GM18858 (cell line): ENCODE measurements at regions not wholly inside any gene's neighbourhood (a gene's known extent, or its start where the extent isn't known, plus 50 kb on each side); places are given as distances from the start of the nearest gene placed in this dataset.

ENCODE experiments used
- ATAC-seq: cut with Tn5 transposase; IDR thresholded peaks from one replicate; pipeline ENCODE4 v1.9.1; 2021; ENCODE audit not compliant: unreplicated experiment

DNA sequence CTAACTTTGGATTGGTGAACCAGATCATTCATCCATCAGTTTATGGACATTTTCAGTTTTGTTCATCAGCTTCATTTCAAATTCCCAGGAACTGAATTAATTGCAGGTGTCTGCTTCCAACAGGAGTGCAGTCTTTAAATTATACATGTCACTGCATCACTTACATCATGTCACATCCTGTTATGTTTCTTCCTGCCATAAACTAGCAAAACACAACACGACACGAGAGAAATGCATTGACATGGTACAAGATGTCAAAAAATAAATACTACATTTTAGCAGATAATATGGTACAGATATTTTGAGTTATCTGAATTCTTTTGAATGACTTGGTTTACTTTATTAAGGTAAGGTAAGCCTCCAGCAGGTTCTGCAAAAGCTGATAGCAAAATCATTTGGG lies 415.5 kb downstream of the NR2F1-AS1 start:
- no peak for ATAC-seq

DNA sequence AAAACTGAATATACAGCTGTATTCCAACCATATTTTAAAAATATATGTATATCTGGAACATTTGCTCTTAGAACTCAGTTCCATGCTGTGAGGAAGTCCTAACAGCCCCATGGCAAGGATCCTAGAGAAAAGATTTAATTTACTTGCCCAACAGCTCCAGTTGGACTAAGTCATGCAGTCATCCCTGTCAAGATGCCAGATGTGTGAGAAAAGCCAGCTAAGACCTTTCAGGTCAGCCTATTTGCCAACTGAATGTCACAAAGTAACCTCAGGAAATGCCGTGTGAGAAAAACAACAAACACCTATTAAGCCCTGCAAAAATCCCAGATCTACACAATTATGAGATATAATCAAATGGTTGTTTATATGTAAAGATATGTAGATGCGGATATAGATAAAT lies 416.3 kb downstream of the NR2F1-AS1 start:
- ATAC-seq = no peak

DNA sequence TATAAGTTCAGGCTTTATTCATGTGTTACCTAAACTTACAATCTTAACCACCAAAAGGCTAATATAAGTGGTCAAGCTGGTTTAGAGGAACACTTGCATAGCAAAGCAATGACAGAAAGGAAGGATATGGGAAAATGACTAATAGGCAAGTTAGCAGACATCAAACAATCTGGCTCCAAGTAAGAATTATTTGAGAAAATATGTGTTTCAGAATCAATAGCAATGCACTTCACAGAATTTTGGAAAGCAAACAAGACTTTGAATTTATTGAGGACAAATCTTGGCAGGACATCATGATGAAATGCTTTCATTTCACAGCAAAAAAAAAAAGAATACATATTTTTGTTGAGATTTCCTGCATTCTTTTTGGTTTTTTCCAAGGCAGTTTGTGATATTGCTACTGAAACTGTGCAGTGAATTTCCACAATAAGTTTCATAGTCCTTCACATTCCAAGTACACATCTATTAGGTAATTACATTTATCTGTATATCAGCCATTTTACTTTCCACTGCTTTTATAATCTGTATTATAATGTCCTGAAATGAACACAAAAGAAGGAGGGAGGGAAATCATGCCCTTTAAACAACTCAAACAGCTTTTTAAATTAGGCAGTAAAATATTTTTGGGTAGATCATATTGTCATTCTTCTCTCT lies 417.9 kb downstream of the NR2F1-AS1 start:
- ATAC-seq = no peak

DNA sequence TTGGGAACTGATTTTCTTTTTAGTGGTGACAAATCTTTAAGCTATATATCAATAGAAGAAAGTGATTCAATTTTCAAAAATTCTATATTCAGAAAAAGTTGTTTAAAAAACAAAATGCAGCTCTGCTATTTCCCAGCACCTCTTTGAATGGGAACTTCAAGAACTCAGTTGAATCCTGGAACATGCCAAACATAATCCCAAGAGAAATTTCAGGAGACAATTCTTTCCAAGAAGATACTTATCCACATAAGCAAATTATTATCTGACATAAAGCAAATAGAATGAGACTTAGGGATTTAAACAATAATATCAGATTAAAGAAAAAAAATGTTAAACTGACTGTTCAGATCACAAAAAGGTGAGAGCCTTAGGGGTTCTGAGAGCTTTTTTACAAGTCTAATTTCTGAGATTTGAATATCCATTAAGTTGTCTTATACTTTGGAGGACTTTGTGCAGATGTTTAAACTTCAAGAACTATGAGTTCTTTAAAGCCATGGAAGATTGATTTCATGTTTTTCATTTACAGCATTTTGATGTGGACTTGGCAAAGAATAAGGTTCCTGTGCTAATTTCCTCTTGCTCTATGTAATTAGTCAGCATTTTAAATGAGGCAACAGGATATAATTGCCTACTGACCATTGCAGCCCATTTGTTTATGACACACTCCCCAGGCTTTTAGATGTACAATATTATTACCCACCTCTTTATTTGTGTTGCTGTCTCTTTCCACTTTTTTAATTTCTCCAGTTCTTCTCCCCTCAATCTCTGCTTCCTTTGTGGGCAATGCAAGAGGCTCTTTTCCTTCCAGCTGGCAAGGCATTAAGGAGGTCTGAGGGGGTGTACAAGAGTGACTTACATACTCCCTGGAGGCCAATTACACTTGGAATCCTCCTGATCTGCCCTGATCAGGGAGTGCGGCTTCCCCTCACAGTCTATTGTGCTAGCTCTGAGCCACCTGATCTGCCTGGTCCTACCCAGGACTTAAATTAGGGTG lies 419.1 kb downstream of the NR2F1-AS1 start:
- no peak for ATAC-seq

DNA sequence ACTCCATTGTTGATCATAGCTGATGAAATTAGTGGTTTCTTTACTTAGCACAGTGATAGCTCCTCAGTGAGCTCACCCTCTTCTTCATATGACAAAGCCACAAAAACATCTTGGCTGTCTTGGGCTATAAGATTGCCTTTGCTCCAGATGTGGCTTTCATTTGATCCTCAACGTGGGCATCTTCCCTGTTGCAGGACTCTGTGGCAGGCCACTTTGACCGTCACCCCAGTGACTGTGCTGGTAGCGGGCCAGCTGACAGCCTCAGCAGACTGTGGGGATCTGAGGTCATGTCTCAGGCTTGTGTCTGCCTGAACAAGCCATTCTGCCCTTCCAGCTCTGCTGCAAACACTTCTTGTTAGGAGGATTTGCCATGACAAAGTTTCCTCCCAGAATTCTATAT lies 422.2 kb downstream of the NR2F1-AS1 start:
- no peak for ATAC-seq

DNA sequence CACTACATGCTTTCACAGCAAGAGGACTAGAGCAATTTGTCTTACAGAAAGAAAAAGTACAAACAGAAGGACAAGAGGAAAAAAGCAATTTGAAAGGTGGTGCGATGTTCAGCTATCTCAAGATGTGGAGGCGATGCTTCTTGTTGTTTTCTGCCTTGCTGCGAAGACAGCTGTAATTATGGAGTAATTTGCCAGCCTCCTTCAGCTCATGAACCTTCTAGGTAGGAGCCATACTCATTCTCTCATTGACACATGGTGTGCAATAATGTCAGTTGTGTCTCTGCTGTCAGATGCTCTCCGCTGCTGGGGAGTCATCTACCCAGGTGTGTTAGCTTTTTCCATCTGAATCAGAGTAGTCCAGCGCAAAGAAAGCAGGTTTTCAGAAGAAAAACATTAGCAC lies 424.5 kb downstream of the NR2F1-AS1 start:
- ATAC-seq = no peak

DNA sequence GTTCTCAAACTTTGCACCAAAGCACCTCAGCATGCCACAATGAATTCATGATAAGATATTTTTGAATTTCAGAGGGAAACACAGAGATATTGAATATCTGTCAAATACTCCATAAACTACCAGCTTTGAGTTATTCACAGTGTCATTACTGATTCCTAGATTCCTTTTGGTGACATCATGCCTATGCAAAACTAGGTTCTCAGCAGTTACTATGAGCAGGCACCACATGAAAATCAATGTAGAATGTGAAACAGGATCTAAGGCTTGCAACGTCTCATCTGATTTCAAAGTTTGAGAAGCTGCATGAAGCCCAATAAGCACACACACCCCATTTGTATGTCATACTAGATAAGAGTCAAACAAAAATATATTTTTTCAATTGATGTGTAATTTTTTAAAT lies 426.5 kb downstream of the NR2F1-AS1 start:
- ATAC-seq = no peak

DNA sequence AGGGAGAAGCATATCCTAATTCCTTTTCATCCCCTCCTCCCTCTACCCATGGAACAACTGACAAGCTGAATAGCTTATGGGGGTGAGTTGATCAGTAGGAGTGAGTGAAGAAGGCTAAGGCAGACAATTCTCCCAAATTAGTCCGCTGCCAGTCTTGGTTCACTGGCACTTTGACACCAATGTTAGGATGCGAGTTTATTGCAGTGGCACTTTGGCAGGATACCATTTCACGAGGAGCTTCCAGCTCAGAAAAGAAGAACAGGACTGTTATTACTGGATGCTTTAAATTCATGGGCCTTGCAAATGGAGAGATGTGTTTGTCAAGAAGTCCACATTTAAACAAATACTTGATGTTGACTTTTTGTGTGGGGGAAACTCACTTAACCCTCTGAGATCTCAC lies 427.6 kb downstream of the NR2F1-AS1 start:
- no peak for ATAC-seq

DNA sequence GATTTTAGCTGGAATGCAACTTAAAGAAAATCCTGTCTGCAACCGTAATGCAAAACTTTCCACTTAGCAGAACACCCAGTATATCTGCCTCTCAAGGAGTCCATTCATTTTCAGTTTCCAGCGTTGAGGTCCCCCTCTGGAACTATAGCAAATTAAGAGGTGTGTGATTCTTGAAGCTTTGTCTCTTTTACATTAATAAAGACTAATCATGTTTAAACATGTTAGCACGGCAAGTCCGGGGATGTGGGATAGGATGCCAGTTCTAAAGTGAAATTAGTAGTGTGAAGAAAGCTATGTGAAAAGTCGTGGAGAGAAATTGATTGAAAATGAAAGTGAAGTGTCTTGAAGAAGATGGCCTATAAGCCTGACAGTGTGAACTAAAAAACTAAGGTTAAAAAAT lies 429.1 kb downstream of the NR2F1-AS1 start:
- ATAC-seq = no peak

DNA sequence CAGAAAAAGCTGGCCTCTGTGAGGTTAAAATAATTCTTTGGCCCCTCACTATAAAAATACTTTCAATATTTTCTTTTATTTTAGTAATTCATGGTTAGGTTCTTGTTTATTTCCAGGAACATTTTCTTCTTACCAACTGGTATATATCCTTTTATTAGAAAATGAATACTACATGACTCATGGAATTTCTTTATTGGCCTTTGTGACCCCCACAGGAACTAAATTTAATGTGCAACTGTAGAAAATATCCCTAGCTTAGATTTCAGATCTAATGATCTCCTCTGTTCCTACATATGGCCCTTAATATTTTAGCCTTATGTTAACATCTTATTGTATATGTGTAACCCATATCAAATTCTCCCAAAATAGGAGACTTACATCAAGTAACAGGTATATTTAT lies 429.9 kb downstream of the NR2F1-AS1 start:
- no peak for ATAC-seq

DNA sequence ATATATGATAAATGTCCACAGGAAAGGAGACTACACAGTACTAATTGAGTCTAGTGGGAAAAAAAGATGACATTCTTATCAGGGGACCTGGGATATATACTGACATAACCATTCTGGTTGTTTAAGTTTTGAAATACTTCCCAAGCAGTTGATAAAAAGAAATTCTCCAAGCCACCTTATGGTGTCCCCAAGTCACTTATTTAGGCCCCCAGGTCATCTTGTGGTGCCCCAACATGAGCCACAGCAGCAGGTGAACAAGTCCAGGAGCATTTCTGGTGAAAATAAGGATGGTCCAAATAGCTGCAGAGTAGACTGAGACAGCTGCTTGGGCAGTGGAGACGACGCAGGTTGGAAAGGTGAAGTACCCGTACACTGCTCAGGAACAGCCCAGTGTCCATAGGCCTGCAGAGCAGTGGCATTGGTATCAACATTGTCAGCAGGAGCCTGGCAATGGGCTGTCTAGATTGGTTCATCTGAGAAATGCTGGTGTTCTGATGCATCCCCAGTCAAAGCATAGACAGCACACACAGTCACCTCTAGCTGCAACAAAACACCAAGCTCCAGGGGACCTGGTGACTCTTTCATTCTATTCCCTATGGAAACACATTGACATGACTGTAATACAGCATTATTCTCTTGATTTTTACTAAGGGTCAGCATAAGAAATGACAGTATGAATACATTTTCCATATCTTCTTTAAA lies 430.6 kb downstream of the NR2F1-AS1 start:
- ATAC-seq = no peak

DNA sequence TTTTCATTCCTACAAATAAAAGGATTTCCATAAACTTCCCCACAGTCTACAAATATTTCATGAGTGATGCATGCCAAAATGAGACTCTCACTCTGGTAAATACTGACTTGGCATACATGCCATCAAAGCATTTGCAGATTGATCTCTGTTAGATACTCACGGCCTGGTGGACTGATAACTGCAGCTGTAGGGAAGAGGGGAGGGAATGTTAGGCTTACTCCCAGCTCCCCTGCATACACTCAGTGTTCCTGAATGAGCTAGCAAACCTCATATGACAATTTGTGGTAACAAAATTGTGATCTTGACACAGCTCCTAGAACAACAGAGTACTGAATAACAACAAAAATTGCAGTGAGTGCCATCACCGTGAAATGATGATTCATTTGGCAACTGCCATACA lies 435.3 kb downstream of the NR2F1-AS1 start:
- no peak for ATAC-seq

DNA sequence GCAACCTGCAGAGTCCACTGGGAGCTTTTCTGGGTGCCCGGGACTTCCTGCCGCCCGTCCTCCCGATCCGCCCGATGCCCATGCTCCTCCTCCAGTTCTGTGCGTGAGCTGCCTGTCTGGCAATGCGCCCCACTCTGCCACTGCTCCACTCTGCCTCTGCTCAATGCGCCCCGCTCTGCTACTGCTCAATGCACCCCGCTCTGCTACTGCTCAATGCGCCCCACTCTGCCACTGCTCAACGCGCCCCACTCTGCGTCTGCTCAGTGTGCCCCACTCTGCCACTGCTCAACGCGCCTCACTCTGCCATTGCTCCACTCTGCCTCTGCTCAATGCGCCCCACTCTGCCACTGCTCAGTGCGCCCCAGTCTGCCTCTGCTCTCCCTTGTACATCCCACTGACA lies 436.0 kb downstream of the NR2F1-AS1 start:
- no peak for ATAC-seq

DNA sequence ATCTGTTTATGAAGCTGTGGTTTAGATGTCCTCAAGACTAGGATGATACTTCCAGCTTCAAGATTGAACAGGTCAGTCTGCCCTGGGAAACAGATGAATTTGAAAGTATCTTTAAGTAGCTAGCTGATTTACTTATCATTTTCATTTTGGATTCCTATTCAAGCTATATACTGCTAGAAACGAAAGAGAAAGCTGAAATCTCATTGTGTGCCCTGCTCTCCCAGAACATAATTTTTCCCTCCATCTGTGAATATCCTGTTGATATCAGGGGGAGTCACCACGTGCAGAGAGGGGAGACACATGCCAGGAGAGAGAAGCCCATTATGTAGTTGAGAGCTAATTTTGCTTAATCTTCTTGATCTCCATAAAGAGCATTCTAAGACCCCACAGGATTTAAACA lies 439.1 kb downstream of the NR2F1-AS1 start:
- ATAC-seq = no peak

DNA sequence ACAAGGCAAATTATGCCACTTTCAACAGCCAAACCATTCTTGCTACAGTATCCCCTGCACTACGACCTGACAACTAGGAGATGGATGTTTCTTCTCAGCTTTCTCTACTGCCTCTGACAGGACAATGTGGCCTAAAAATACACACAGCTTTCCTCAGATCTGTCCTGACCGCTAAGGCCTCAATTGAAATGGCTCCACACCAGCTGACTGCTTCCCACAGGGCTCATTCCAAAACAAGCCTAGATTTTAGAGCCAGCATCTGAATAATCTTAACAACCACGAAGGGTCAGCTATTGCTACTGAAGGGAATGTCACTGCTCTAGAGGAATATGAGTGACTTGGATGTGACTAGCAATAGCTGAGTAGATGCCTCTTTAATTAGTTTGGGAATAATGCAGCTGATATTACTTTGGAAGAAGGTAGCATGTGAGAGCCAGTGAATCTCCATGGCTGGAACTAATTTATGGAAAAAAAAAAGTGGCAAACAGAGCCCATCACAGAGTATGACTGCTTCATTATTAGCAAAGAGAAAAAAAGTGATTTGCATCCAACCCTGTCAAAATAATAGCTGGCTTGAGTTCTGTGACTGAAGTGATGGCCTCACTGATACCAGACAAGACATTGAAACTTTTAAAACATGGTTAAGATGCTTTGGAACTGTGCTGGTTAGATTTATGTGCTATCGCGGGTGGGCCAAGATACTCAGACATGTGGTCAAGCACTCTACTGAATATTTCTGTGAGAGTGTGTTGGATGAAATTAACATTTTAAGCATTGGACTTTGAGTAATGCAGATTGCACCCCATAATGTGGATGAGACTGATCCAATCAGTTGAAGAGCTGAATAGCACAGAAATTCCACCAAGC lies 450.2 kb downstream of the NR2F1-AS1 start:
- no peak for ATAC-seq

DNA sequence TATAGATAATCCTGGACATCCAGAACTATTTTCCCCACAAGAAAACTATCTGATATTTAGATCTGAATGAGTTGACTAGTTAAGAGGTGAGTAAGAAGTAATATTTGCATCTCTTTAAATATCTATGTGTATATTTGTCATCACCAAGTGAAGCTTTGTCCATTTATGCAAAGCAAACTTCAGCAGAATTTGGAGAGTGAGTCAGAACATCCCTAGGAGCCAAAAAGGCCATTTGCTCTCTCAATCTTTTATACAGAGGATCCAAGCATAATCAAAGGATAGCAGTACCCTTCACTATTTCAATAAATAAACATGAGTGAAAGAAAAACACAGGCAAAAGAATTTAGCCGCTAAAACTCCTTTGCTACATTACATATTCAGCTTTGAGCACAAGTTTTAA lies 454.4 kb downstream of the NR2F1-AS1 start:
- ATAC-seq = no peak

DNA sequence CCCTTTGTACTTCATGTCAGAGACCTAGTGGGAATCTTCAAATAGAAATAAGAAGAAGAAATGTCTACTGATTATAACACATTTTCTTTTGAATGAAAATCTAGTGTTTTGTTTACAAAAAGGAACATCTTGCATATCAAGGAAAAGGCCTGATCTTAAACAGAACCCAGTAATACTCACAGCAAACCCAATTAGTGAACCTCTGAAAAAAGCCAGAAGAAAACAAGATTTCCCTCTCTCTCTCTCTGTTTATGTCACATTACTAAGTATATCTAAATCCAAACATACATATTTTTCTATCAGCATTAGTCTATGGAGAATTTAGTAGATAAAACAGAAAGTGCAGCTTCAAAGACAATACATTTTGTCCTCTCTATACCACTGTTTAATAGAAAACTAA lies 457.9 kb downstream of the NR2F1-AS1 start:
- no peak for ATAC-seq

DNA sequence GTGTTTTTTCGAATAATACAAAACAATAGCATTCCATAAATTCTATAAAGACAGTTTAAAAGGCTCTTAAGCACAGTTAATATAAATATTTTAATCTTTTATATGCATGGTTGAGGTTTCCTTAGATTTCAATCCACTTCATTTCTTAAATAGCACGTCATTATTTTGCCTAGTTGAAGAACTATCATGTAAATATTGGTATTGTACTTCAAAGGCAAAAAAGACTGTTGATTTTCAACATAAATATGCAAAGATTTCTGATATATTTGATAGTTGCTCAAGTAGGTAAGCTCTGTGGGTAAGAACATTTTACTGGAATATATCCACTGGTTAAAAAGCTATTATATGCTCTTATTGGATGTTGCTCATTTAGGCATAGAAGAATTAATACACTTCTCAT lies 458.6 kb downstream of the NR2F1-AS1 start:
- ATAC-seq = no peak

DNA sequence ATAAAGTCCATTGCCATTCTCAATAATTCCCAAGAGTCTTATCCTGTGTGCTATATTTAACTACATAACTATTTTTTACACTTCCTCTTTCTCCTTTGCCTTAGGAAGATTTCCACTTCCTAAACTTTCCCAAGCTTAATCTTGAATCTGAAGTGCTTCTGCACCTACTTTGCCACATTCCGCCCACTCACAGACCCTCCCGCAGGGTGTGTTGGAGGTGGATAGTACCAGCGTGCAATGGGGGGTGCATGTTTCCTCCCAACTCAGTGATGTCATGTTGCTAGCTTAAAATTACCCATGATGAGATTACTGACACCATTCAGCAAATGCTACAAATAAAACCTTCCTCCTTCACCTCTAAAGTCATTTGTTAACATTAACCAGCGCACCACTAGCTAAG lies 460.2 kb downstream of the NR2F1-AS1 start:
- ATAC-seq = no peak

DNA sequence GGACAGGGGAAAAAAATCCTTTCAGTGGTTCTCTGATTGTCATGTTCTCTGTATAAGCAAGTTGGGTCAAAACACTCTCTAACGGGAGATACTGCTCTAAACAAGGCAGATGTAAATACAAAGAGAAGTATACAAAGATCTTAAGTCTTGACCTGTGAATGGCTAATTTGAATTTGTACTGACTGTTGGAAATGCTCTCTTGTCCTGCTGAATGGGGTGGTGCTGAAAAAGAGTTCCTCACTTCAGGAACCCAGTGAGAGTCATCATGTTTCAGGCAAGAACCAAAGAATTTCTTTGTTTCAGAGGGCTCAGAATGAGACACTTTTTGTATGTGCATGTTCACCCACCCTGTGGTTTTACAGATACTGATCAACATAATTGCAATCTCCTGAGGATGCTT lies 461.0 kb downstream of the NR2F1-AS1 start:
- no peak for ATAC-seq
